Left ventricle myocardium superior (tissue), 1 donor: ENCODE measurements at regions not wholly inside any gene's neighbourhood (a gene's known extent, or its start where the extent isn't known, plus 50 kb on each side); places are given as distances from the start of the nearest gene placed in this dataset.
"Not testable (repeated sequence)": the region's sequence is repeated elsewhere in the genome, so short reads cannot be mapped to it uniquely, and the experiment has no call there.

Experiments
- ATAC-seq: fragments of 200-7000 bp; cut with Tn5 transposase; one replicate; pipeline ENCODE4 v1.9.1; 2020; ENCODE audit warnings: mild to moderate bottlenecking, moderate library complexity
- DNase-seq: peaks from one replicate; pipeline ENCODE4 v3.0.0-alpha.2; 2020
- intact Hi-C: fragments of 100-400 bp; cut with micrococcal nuclease; formaldehyde crosslinking; loops from one replicate; pipeline ENCODE4 v1.11.0; 2022
- donor health status: DM: no; HTN: yes; CAD: no; lungs with severe emphysema.

- intact Hi-C loops, result no loop called here
- ATAC-seq, result no peak
- no peak for DNase-seq
These were observed 1048.7 kb upstream of the NUDT12 start for GRCh38 chr5:104611135-104611767.

- intact Hi-C loops, result no loop called here
- no peak for DNase-seq
- ATAC-seq, result no peak
These were observed 1043.8 kb upstream of the NUDT12 start for GRCh38 chr5:104606258-104606829.

GRCh38 chr5:104599726-104600125 lies 1037.1 kb upstream of the NUDT12 start:
- DNase-seq (no peak), ATAC-seq (no peak)
- intact Hi-C loops, result no loop called here

GRCh38 chr5:104598285-104598684 lies 1035.7 kb upstream of the NUDT12 start:
- DNase-seq (no peak), ATAC-seq (no peak)
- intact Hi-C loops, result no loop called here

- DNase-seq, result no peak
- no peak for ATAC-seq
- intact Hi-C loops, result no loop called here
These were observed 1032.3 kb upstream of the NUDT12 start for GRCh38 chr5:104594850-104595249.

GRCh38 chr5:104576677-104577076 lies 1014.1 kb upstream of the NUDT12 start:
- no peak for ATAC-seq
- intact Hi-C loops, result no loop called here
- no peak for DNase-seq

- no peak for DNase-seq
- ATAC-seq, result no peak
- intact Hi-C loops, result no loop called here
These were observed 1011.5 kb upstream of the NUDT12 start for GRCh38 chr5:104573949-104574709.

- intact Hi-C loops, result no loop called here
- DNase-seq, result no peak
- no peak for ATAC-seq
These were observed 1007.0 kb upstream of the NUDT12 start for GRCh38 chr5:104569621-104570020.

GRCh38 chr5:104564530-104564929 lies 1001.9 kb upstream of the NUDT12 start:
- intact Hi-C loops, result no loop called here
- no peak for ATAC-seq
- DNase-seq, result no peak

- ATAC-seq, result no peak
These were observed 994.4 kb upstream of the NUDT12 start for GRCh38 chr5:104556957-104557356.

GRCh38 chr5:104551628-104552027 lies 989.0 kb upstream of the NUDT12 start:
- DNase-seq (no peak), ATAC-seq (no peak)
- intact Hi-C loops, result no loop called here

More at GRCh38 chr5:104556957-104557356, 994.4 kb upstream of the NUDT12 start:
- intact Hi-C loops, result no loop called here
- no peak for DNase-seq

- DNase-seq, intact Hi-C loops, ATAC-seq: not testable (repeated sequence)
These were observed 984.3 kb upstream of the NUDT12 start for GRCh38 chr5:104546871-104547270.

- ATAC-seq (no peak), DNase-seq (no peak)
- intact Hi-C loops, result no loop called here
These were observed 978.7 kb upstream of the NUDT12 start for GRCh38 chr5:104541141-104541785.

- no peak for DNase-seq
- intact Hi-C loops, result no loop called here
- no peak for ATAC-seq
These were observed 977.9 kb upstream of the NUDT12 start for GRCh38 chr5:104540448-104540847.

GRCh38 chr5:104539618-104540350 lies 977.2 kb upstream of the NUDT12 start:
- intact Hi-C loops, result no loop called here
- DNase-seq (no peak), ATAC-seq (no peak)

- ATAC-seq (no peak), DNase-seq (no peak)
- intact Hi-C loops, result no loop called here
These were observed 976.1 kb upstream of the NUDT12 start for GRCh38 chr5:104538734-104539133.

GRCh38 chr5:104533498-104533897 lies 970.9 kb upstream of the NUDT12 start:
- DNase-seq, result no peak
- no peak for ATAC-seq
- intact Hi-C loops, result no loop called here

- intact Hi-C loops, result no loop called here
- no peak for DNase-seq
- ATAC-seq, result no peak
These were observed 964.3 kb upstream of the NUDT12 start for GRCh38 chr5:104526866-104527265.

- DNase-seq, result no peak
- intact Hi-C loops, result no loop called here
- ATAC-seq, result no peak
These were observed 951.1 kb upstream of the NUDT12 start for GRCh38 chr5:104513640-104514072.
